Suppressor macrophage (primary cell): ENCODE measurements at regions not wholly inside any gene's neighbourhood (a gene's known extent, or its start where the extent isn't known, plus 50 kb on each side); places are given as distances from the start of the nearest gene placed in this dataset.
A peak's percentile ranks its signal among the peaks of the same experiment; 100 is the strongest.
"Not testable (repeated sequence)": the region's sequence is repeated elsewhere in the genome, so short reads cannot be mapped to it uniquely, and the experiment has no call there.

Source experiments
- DNase-seq, 4 experiments: peaks; one replicate each; pipeline ENCODE4 v3.0.0-alpha.2; 2020 to 2022

GRCh38 chr3:105979961-105980360 is 111.1 kb upstream of the CBLB start:
- DNase-seq: no peak

DNA sequence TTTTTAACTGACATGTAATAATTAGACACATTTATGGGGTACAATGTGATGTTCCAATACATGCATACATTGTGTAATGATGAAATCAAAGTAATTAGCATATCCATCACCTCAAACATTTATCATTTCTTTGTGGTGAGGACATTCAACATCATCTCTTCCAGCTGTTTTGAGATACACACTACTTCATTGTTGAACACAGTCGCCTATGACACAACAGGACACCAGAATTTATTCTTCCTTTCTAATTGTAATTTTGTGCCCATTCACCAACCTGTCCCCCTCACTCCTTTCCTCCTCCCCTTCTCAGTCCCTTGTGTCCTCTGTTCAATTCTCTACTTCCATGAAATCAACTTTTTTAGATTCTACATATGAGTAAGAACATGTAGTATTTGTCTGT is 113.4 kb upstream of the CBLB start:
- no peak for DNase-seq

DNA sequence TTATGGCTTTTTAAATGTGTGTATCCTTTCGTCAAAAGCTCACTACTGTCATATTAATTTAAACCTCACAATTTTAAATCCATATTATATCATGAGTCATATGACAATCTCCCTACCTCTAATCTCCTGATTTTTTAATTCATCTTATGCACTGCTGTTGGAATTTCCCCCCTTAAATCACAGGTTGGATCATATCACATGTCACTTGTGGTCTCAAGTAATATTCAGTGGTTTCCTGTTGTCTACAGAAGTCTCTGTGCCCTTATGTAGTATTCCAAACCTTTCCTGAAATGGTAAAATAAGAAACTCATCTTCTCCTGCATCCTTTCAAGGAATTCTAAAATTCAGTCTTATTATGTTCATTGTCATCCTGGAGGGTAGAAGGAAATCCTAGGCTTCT is 116.0 kb upstream of the CBLB start:
- no peak for DNase-seq

DNA sequence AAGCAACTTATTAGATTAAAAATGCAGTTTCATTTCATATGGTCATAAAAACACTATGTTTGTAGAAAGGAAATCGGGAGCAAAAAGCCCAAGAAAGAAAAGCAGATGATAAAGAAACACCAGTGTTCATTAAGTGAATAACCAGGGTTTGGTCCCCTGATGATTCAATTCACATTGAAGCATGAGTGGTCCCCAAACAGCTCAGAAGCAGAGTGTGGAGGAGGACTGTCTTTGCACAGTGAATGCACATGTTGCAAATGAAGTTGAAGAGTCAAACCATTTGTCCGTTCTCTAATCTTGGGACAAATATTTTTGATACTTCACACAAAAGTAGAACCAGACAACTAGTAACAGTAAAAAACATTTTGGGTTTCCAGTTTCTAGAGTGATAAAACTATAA is 117.5 kb upstream of the CBLB start:
- DNase-seq: not testable (repeated sequence)

DNA sequence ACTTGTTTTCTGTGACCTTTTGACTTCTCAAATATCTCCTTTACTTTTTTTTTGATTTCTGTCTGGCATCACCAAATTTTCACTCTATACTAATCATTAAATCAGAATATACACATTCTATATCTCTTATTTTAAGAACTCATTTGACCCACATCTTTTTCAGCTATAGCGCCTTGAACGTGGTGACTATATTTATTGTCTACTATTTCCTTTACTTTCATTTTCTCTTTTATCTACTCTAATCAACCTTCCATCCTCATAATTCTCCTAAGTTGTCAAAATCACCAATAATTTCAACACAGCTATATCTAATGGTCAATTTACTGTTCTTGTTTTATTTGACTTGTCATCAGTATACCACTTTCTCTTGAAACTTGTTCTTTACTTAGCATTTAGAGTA is 119.0 kb upstream of the CBLB start:
- no peak for DNase-seq

GRCh38 chr3:105988540-105989212 is 119.9 kb upstream of the CBLB start:
- DNase-seq: no peak

GRCh38 chr3:105996781-105997180 is 128.0 kb upstream of the CBLB start:
- DNase-seq: no peak

GRCh38 chr3:105997466-105997799 is 128.6 kb upstream of the CBLB start:
- DNase-seq: no peak

DNA sequence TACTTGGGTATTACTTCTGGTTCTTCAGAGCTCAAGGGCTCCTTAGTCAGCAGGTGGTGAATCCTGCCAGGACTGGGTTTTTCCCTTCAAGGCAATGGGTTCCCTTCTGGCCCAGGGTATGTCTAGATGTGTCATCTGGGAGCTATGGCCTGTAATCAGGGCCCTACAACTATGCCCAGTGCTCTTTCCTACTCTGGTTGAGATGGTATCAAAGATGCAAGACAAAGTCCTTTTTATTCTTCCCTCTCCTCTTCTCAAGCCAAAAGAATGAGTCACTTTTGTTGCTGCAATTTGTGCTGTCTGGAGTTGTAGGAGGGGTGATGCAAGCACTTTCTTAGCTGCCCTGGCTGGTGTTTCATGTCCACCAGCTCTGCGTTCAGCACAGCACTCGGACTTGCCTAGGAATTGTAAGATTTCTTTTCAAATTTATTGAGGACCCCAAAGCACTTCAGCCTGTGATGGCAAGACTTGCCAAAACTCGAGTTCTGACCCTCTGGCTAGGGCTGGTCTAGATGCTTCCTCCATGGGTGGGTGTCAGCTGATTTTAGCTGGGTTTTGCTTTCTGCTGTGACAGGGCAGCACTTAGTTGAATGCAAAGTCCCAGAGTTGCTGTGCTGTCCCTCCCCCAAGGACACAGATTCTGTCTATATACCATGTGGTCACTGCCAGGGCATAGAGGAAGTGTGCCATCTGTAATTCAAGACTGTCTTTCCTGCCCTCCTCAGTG is 129.2 kb upstream of the CBLB start:
- peak; percentile 72 to 93 (median 88) for DNase-seq

DNA sequence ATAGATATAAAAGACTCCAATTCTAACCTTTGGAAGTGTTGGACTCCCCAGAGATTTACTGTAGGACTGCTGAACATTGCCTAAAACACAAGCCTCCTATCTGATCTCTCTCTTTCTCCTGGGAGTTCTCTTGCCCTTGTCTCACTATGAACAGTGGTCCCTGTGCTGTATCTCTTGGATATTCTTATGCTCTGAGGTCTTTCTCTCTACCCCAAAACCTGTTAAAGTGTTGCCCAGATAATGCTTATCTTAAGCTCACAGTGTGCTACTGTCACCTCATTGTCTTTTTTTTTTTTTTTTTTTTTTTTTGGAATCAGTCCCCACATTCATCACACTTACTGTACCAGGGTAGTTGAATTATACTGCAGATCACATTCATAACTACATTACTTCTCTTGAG is 131.0 kb upstream of the CBLB start:
- no peak for DNase-seq

DNA sequence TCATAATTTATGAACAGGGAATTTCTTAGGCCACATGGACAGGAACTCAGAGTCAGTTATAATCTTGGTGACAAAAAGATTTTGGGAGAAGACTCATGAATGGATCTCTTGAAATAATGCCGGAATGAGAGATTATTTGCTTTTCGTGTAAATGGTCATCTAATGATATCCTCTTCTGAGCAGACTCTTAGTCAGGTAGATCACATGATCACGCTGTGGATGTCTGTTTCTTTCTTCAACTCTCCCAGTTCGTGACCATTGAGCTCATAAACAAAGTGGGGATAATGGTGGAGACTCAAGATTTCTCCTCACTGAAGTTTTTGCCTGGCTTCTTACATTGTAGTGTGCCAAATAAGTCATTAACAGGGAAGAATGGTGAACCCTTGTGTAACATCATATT is 133.1 kb upstream of the CBLB start:
- no peak for DNase-seq

DNA sequence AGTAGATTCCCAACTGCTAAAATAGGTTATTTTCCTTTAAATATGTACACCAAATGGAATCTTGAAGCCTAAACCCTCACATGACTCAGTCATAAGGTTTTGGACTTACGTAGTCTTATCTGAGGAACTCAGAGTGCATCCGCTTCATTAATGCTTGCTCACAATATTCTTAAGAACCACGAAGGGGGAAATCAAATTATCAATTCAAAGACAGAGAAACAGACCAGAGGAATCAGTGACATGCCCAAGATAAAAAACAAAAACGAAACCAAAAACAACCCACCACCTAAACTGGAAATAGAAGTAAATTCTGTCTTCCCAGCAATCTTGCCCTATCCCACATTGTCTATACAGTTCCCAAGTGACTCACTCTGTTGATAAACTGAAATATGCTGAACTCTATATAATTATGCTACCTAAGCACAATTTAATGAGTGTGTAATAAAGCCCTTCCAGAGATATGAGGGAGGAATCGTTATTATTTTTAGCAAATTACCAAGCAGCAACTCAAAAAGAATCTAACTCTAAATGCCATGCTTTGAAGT is 135.4 kb upstream of the CBLB start:
- peak; percentile 23 to 89 (median 70) for DNase-seq

DNA sequence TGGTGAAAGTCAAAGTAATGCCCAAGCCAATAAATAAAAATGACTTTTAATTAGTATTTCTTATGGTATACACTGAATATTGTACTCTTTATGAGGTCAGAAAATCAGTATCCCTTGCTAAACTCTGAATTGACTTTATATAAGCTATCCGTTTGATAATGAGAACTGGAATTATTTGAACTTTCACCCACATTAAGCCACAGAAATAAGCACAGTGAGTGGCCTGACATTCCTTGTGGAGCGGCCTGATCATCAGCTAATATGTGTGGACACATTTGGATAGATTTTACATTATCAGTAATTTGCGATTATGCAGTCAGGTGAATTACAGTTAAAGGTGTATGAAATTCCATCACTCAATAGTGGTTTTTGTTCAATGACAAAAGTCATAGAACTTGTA is 136.0 kb upstream of the CBLB start:
- no peak for DNase-seq

- DNase-seq: no peak
Observed at GRCh38 chr3:106006001-106006400, 137.2 kb upstream of the CBLB start.

DNA sequence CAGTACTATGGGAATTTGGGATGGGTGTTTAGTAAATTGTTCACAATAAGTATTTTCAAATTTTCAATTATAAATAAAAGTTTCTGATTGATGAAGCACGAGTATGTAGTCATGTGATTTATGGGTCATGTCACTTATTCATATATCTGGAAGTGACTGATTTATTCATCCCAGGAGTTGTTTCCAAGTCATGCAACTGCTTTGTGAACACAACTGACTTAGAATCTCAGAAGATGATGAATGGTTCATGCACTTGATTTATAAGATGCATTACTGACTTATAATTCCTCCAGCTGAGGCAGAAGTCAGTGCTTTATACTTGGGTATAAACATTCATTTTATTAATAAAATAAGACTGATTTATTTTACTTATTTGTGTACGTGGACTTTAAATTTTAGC is 137.8 kb upstream of the CBLB start:
- no peak for DNase-seq

- DNase-seq: no peak
Observed at GRCh38 chr3:106007512-106007911, 138.7 kb upstream of the CBLB start.

- no peak for DNase-seq
Observed at GRCh38 chr3:106008766-106009165, 140.0 kb upstream of the CBLB start.

- no peak for DNase-seq
Observed at GRCh38 chr3:106010829-106011228, 142.0 kb upstream of the CBLB start.

GRCh38 chr3:106013971-106014370 is 145.2 kb upstream of the CBLB start:
- peak; percentile 74 to 94 (median 84) for DNase-seq

GRCh38 chr3:106014518-106014917 is 145.7 kb upstream of the CBLB start:
- DNase-seq: peak; percentile 43 to 83 (median 62)

- DNase-seq: no peak
Observed at GRCh38 chr3:106014971-106015370, 146.2 kb upstream of the CBLB start.

- DNase-seq: peak in 3 of 4 experiments; percentile 22 to 59 (median 46)
Observed at GRCh38 chr3:106018102-106018501, 149.3 kb upstream of the CBLB start.

DNA sequence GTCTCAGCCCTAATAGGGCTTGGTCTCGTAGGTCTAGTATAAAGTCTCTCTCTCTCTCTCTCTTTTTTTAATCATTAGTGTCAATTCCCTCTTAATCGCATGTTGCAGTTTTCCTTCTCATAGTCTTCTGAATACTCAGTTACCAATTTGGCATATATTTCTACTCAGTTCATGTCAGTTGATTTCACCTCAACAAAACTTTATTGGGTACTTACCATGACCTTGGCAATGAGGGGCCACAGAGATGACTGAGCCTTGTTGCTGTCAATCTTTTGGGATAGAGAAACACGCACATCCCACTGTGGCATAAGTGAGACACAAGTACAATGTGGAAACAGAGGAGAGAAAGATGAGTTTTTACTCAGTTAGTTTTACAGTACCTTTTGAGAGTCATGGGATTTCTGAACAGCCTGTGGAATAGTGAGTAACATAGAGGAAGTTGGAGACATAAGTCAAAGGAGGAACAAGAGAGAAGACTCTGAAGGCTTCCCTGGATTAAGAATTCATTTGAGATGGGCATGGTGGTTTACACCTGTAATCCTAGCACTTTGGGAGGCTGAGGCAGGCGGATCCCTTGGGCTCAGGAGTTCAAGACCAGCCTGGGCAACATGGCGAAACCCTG is 150.2 kb upstream of the CBLB start:
- peak in 2 of 4 experiments; percentile 55 to 64 for DNase-seq

DNA sequence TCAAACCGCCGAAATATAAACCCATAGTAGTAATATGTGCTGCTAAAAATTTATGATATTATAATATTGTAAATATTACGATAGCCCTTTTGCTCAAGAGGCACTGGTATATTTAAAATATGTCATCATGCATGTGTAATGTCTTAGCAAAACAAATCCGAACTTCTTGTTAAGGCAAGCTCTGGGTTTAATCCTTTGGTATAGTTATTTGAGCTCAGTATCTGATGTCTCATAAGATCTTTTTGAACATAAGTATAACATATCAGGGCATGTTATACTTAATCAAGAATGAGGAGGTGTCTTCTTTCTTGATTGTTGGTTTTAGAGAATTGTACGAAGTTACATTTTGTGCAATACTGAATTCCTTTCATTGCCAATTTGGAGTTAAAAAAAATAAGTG is 154.1 kb upstream of the CBLB start:
- no peak for DNase-seq
